Urinary bladder (tissue), 3 donors: ENCODE measurements at regions not wholly inside any gene's neighbourhood (a gene's known extent, or its start where the extent isn't known, plus 50 kb on each side); places are given as distances from the start of the nearest gene placed in this dataset.

Experiments used
- DNase-seq: peaks from one replicate; pipeline ENCODE4 v3.0.0-alpha.2; 2015; ENCODE audit errors: extremely low spot score
- H3K27ac ChIP-seq: one replicate; pipeline ENCODE4 v1.5.1; 2013; ENCODE audit warnings: low read depth, mild to moderate bottlenecking, moderate library complexity
- H3K36me3 ChIP-seq: one replicate; pipeline ENCODE4 v1.6.1; 2013; ENCODE audit warnings: mild to moderate bottlenecking, moderate library complexity; ENCODE audit not compliant: insufficient read depth
- H3K4me1 ChIP-seq: one replicate; pipeline ENCODE4 v1.6.1; 2013; ENCODE audit warnings: mild to moderate bottlenecking, moderate library complexity; ENCODE audit not compliant: insufficient read depth
- H3K4me3 ChIP-seq: one replicate; pipeline ENCODE4 v1.5.1; 2013; ENCODE audit warnings: low read depth, low read length
- WGBS: extraction: QIAGEN DNeasy Blood & Tissue Kit; methylation state at CpG from one replicate; pipeline ENCODE4 v1.1.7; 2013; 5-methylcytosine and 5-hydroxymethylcytosine counted together
- donor health status: healthy with polysubstance abuse.
- donor health status: healthy.

GRCh38 chr5:17813214-17813613 lies 179.0 kb downstream of the TAF11L14 start:
- H3K36me3 ChIP-seq, result no peaks in the 10 kb centered on the region
- DNase-seq, result no peak
- H3K27ac ChIP-seq, result no peak overlapping the region
- WGBS, result 80% methylated on average over 5 of the region's 5 CpGs
- H3K4me3 ChIP-seq, result no peak overlapping the region
- H3K4me1 ChIP-seq, result no peaks in the 10 kb centered on the region

DNA sequence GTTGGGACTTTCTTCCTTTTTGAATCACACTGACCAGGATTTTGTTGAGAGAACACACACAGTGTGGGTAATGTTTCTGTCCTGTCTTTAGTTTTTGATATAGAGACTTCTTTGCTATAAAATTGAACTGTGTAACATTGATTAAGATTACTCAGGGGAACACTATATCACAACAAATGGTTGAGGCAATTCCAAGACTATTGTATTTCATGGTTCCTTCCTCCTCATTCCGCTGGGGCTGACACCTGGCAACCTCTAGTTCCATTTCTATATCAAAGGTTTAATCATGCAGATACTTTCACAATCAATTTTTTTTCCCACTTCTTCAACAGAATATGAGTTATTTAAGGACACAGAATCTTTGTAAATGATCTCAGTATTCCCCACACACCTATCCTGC lies 182.2 kb downstream of the TAF11L14 start:
- Histone ChIP-seq H3K36me3 (no peaks in the 10 kb centered on the region), H3K4me1 (no peaks in the 10 kb centered on the region), H3K27ac (no peak overlapping the region), H3K4me3 (no peak overlapping the region)
- 89% methylated on average over 1 of the region's 1 CpG for WGBS
- DNase-seq, result no peak

DNA sequence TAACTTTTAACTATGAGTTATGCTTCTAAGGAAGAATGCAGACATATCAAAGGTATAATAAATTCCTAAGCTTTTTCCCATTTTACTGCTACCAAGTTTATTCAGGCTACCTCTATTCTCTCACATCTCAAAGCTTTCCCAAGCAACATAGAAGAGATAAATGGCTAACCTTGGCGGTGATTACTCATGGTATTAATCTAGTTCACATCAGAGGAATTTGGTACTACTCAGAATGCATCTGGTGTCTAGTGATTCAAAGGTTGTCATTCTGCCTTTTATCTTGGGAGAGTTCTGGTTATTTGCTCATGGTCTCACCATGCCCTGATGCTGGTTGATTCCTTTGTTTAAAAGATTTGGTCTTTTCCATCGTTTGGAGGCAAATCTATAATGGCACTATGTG lies 182.7 kb downstream of the TAF11L14 start:
- no peak overlapping the region for H3K27ac ChIP-seq

DNA sequence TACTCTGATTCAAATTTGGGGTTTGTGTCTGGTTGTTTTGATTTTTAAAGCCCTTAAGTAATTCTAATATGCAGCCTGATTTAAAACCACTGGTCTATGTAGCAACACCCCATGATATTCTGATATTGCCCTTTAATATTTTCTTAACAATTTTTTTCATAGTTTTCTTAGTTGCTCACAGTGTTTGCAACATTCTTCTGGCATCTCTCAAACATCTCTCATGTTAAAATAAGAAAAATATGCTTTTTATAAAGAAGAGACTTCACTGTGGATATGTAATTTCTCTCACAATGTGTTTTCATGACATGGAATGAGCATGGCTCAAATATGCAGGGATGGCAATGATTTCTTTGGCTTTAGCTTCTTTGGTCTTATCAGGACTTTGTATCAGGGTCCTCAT lies 183.7 kb downstream of the TAF11L14 start:
- Histone ChIP-seq H3K4me1 (no peaks in the 10 kb centered on the region), H3K27ac (no peak overlapping the region), H3K4me3 (no peak overlapping the region), H3K36me3 (no peaks in the 10 kb centered on the region)
- no peak for DNase-seq

More for the DNA sequence above, 182.7 kb downstream of the TAF11L14 start:
- 72% methylated on average over 2 of the region's 2 CpGs for WGBS
- H3K4me3 ChIP-seq, result no peak overlapping the region
- no peaks in the 10 kb centered on the region for H3K4me1 ChIP-seq
- no peak for DNase-seq
- H3K36me3 ChIP-seq, result no peaks in the 10 kb centered on the region

DNA sequence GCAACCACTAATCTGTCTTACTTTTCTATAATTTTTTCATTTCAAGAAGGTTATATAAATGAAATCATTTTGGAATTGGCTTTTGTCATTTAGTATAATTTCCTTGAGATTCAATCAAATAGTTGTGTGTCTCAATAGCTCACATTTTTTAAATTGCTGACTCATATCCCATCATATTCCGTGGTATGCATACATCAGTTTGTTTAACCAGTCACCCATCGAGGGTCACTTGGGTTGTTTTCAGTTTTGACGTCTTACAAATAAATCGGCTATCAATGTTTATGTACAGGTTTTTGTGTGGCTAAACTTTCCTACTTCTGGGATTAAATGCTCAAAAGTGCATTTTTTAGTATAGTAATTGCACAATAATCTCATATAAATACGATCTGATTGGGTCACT lies 185.5 kb downstream of the TAF11L14 start:
- Histone ChIP-seq H3K27ac (no peak overlapping the region), H3K36me3 (no peaks in the 10 kb centered on the region), H3K4me1 (no peaks in the 10 kb centered on the region), H3K4me3 (no peak overlapping the region)
- 56% methylated on average over 5 of the region's 5 CpGs for WGBS
- DNase-seq, result no peak

- Histone ChIP-seq H3K27ac (no peak overlapping the region), H3K36me3 (no peaks in the 10 kb centered on the region), H3K4me3 (no peak overlapping the region), H3K4me1 (no peaks in the 10 kb centered on the region)
- 83% methylated on average over 2 of the region's 2 CpGs for WGBS
- no peak for DNase-seq
Observed at GRCh38 chr5:17828681-17829080, 194.4 kb downstream of the TAF11L14 start.

DNA sequence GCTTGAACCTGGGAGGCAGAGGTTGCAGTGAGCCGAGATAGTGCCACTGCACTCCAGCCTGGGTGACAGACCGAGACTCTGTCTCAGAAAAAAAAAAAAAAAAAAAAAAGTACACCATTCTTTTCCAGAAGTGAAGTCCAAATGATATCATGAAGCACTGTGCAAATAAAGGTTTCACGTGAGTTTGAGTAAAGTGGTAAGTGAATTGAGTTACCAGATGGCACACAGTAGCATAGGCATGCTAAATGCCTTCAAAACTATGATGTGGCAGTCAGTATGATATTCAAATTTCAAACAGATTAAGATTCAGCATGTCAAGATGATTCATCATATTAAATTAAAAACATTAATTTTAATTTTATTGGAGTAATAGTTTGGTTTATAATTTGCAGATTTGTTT lies 195.2 kb downstream of the TAF11L14 start:
- Histone ChIP-seq H3K4me3 (no peak overlapping the region), H3K27ac (no peak overlapping the region), H3K4me1 (no peaks in the 10 kb centered on the region), H3K36me3 (no peaks in the 10 kb centered on the region)
- WGBS, result 91% methylated on average over 3 of the region's 3 CpGs
- no peak for DNase-seq

DNA sequence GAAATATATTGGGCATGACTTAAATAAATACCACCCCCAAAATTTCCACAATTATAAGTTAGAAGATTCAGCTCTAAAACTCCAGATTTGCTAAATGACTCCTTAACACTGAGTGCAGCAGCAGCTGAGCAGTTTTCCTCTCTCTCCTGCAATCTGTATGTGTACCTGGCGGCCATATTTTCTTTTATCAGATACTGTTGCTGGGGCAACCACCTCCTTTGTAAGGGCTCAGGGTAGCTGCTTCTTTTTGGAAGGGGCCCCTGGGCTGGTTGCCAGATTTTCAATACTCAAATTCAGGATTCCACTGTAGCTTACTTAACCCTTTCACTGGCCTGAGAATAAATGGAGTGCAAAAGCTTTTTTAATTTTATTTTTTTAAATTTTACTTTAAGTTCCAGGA lies 197.0 kb downstream of the TAF11L14 start:
- Histone ChIP-seq H3K4me1 (no peaks in the 10 kb centered on the region), H3K36me3 (no peaks in the 10 kb centered on the region), H3K27ac (no peak overlapping the region), H3K4me3 (no peak overlapping the region)
- no peak for DNase-seq
- 39% methylated on average over 1 of the region's 1 CpG for WGBS

DNA sequence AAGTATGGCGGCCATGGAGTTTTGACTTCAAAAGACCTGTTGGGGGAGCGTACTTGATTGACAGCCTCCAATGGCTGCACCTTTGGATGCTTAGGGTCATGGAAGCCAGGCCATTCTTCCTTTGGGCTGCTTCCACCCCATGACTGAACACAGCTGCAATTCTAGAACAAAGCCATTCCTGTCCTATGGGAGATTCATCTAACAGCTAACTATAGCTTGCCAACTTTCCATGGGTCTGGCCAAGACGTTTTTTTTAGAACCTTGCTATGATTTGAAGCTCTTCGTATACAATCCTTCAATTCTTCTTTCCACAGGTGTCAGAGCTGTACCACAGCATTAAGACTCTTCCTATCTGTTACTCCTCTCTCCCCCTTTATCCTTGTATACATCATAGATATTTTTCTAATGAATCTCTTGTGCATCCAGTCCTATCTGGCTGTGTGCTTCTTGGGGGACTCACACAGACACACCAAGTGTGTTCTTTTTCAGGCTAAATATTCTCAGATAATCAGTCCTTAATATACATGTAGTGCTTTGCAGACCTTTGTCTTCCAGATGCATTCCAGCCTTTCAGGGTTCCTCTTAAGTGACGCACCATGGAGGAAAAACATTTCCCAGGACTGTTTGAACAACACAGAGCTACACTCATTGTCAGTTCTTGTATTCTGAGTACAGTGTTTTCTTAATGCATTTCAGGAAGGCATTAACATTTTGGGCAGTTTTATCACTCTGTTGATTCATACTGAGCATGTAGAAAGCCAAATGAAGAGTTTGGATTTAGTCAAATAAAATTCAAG lies 198.9 kb downstream of the TAF11L14 start:
- H3K4me3 ChIP-seq, result no peak overlapping the region
- H3K4me1 ChIP-seq, result no peaks in the 10 kb centered on the region
- no peak for DNase-seq
- H3K36me3 ChIP-seq, result no peaks in the 10 kb centered on the region
- WGBS, result 61% methylated on average over 5 of the region's 5 CpGs
- H3K27ac ChIP-seq, result no peak overlapping the region

DNA sequence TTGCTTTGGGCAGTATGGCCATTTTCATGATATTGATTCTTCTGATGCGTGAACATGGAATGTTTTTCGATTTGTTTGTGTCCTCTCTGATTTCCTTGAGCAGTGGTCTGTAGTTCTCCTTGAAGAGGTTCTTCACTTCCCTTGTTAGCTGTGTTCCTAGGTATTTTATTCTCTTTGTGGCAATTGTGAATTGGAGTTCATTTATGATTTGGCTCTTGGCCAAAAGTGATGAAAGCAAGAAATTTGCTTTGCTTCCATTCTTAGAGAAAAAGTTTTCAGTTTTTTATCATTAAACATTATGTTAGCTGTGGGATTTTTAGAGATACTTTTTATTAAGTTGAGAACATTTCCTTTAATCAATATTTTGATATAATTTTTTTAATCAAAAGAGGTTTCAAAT lies 203.5 kb downstream of the TAF11L14 start:
- H3K27ac ChIP-seq, result no peak overlapping the region
- 86% methylated on average over 2 of the region's 2 CpGs for WGBS

DNA sequence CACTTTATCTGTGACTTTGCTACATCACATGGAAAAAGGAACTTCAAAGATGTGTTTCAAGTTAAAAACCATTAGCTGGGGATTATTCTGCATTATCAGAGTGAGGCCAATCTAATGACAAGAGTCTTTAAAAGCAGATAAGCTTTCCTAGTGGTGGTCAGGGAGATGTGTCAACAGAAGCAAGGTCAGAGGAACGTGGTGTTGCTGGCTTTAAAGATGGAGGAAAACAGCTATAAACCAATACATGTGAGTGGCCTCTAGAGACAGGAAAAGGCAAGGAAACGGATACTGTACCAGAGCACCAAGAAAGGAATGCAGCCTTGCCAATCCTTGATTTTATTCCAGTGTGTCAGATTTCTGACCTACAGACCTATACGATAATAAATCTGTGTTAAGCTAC lies 204.2 kb downstream of the TAF11L14 start:
- DNase-seq, result no peak
- no peak overlapping the region for H3K27ac ChIP-seq
- H3K4me1 ChIP-seq, result no peaks in the 10 kb centered on the region
- H3K4me3 ChIP-seq, result no peak overlapping the region
- no peaks in the 10 kb centered on the region for H3K36me3 ChIP-seq
- 36% methylated on average over 3 of the region's 3 CpGs for WGBS

More for the DNA sequence above, 203.5 kb downstream of the TAF11L14 start:
- Histone ChIP-seq H3K36me3 (no peaks in the 10 kb centered on the region), H3K4me1 (no peaks in the 10 kb centered on the region), H3K4me3 (no peak overlapping the region)
- no peak for DNase-seq

- no peak for DNase-seq
Observed at GRCh38 chr5:17839848-17840247, 205.6 kb downstream of the TAF11L14 start.

DNA sequence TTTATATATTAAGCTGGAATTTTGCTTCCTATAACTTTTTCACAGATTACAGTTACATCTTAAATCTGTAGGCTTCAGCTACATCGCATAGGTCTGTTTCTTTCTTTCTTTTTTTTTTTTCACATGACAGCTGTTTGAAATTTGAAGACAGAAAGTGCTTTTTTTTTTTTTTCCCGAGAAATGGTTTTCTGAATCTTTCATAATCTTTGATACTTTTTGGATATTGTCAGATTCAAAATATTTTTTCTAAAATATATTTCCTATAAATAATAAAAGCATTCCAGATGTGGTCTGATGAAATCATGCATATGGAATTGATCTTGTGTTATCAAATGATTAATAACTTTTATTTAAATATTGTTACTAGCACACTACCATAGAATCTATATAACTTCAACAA lies 212.2 kb downstream of the TAF11L14 start:
- Histone ChIP-seq H3K36me3 (no peaks in the 10 kb centered on the region), H3K4me1 (no peaks in the 10 kb centered on the region), H3K27ac (no peak overlapping the region), H3K4me3 (no peak overlapping the region)
- WGBS, result 83% methylated on average over 2 of the region's 2 CpGs
- no peak for DNase-seq

More at GRCh38 chr5:17839848-17840247, 205.6 kb downstream of the TAF11L14 start:
- no peaks in the 10 kb centered on the region for H3K4me1 ChIP-seq
- no peaks in the 10 kb centered on the region for H3K36me3 ChIP-seq
- H3K27ac ChIP-seq, result no peak overlapping the region
- H3K4me3 ChIP-seq, result no peak overlapping the region

DNA sequence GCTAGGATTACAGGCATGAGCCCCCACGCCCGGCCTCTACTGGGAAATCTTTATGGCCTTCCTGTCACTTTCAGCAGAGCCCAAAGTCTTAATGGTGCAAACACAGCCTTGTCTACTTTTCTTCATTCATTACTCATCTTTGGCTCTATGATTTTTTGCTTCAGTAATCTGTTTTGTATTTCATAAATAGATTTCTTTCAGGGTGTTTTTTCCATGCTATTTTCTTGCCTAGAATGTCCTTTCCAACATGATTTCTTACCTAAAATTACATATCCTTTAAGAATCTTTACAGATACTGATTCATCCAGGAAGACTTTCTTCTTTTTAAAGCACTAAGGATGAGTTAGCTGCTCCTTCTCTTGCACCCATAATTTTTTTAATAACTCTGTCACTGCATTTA lies 213.0 kb downstream of the TAF11L14 start:
- Histone ChIP-seq H3K4me1 (no peaks in the 10 kb centered on the region), H3K27ac (no peak overlapping the region), H3K36me3 (no peaks in the 10 kb centered on the region), H3K4me3 (no peak overlapping the region)
- WGBS, result 67% methylated on average over 2 of the region's 2 CpGs
- no peak for DNase-seq

DNA sequence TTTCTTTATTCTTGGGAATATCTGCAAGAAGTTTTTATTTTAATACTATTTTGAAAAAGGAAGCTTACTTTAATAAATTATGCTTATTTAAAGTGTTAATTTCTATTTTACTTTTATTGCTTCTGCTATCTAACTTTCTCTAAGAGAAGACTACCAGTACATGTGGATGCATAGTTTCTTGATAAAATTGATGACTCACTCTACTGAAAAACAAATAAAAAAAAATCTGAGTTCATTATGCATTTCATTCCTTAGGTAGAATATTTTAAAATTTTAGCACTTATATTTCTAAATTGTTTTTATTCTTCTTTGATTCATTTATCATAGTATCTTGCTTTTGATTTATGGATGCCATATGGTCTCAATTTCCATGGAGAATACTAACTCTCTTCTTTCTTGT lies 217.9 kb downstream of the TAF11L14 start:
- H3K4me1 ChIP-seq, result no peaks in the 10 kb centered on the region
- H3K27ac ChIP-seq, result no peak overlapping the region
- H3K36me3 ChIP-seq, result no peaks in the 10 kb centered on the region
- H3K4me3 ChIP-seq, result no peak overlapping the region
- DNase-seq, result no peak
